Activated CD8-positive, alpha-beta T cell treated with anti-CD3 and anti-CD28 coated beads for 36 hours (primary cell): ENCODE measurements at regions not wholly inside any gene's neighbourhood (a gene's known extent, or its start where the extent isn't known, plus 50 kb on each side); places are given as distances from the start of the nearest gene placed in this dataset.

ENCODE experiments used
- ATAC-seq: fragments of 200-7000 bp; cut with Tn5 transposase; one replicate; pipeline ENCODE4 v1.10.0; 2021; ENCODE audit warnings: mild to moderate bottlenecking, moderate library complexity
- CTCF ChIA-PET: fragments of 350-600 bp; sonication (Branson Sonifier 250); formaldehyde crosslinking; loops from one replicate; lab custom pipeline; 2021; ENCODE audit warnings: antibody characterized with exemption; lab: Charles Lee
- POLR2A ChIA-PET: fragments of 350-600 bp; sonication (Branson Sonifier 250); formaldehyde crosslinking; loops from one replicate; lab custom pipeline; 2021; ENCODE audit warnings: antibody characterized with exemption; lab: Charles Lee
- DNase-seq: peaks from one replicate; pipeline ENCODE4 v3.0.0-alpha.2; 2020
- H3K27ac Mint-ChIP-seq: one replicate; pipeline ENCODE4 v1.8.0; 2021; ENCODE audit warnings: mild to moderate bottlenecking, mixed read lengths
- H3K27me3 Mint-ChIP-seq: one replicate; pipeline ENCODE4 v1.8.0; 2021; ENCODE audit warnings: mixed read lengths
- H3K36me3 Mint-ChIP-seq: one replicate; pipeline ENCODE4 v1.8.0; 2021; ENCODE audit warnings: low read depth, mixed read lengths
- H3K4me1 Mint-ChIP-seq: one replicate; pipeline ENCODE4 v1.8.0; 2021; ENCODE audit warnings: low read depth, mixed read lengths
- H3K4me3 Mint-ChIP-seq: one replicate; pipeline ENCODE4 v1.8.0; 2021; ENCODE audit warnings: mild to moderate bottlenecking, moderate library complexity, mixed read lengths
- H3K9me3 Mint-ChIP-seq: one replicate; pipeline ENCODE4 v1.8.0; 2021; ENCODE audit warnings: mixed read lengths
- intact Hi-C: fragments of 100-400 bp; cut with micrococcal nuclease; formaldehyde crosslinking; loops from one replicate; pipeline ENCODE4 v1.10.0; 2022
- TF ChIP-seq, protein P1 (sequence below): fragments of 200-600 bp; IDR thresholded peaks from one replicate; pipeline ENCODE4 v1.8.0; 2022; ENCODE audit warnings: antibody characterized with exemption, mild to moderate bottlenecking

DNA sequence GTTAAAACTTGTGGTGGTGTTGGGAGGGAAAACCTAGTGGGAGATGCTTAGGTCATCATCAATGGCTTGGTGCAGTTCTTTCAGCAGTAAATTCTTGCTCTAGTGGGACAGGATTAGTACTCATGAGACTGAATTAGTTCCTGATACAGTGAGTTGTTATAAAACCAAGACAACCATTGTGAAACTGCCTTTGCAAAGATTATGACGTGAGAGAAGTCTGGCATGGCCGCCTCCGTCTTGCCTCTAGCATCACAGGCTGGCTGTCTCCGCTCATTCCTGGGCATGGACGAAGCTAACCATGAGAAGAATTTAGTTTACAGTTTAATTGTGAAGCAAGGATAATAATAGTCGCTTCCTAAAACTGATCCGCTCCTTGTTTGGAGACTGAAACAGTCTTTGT lies 186.4 kb downstream of the KIF20B start:
- TF ChIP-seq, protein P1, sequence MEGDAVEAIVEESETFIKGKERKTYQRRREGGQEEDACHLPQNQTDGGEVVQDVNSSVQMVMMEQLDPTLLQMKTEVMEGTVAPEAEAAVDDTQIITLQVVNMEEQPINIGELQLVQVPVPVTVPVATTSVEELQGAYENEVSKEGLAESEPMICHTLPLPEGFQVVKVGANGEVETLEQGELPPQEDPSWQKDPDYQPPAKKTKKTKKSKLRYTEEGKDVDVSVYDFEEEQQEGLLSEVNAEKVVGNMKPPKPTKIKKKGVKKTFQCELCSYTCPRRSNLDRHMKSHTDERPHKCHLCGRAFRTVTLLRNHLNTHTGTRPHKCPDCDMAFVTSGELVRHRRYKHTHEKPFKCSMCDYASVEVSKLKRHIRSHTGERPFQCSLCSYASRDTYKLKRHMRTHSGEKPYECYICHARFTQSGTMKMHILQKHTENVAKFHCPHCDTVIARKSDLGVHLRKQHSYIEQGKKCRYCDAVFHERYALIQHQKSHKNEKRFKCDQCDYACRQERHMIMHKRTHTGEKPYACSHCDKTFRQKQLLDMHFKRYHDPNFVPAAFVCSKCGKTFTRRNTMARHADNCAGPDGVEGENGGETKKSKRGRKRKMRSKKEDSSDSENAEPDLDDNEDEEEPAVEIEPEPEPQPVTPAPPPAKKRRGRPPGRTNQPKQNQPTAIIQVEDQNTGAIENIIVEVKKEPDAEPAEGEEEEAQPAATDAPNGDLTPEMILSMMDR: no peak
- no peak overlapping the region for H3K27ac Mint-ChIP-seq
- intact Hi-C loops: no loop called here
- DNase-seq: no peak
- H3K9me3 Mint-ChIP-seq: no peaks in the 10 kb centered on the region
- ChIA-PET POLR2A (no interaction called here), CTCF (no interaction called here)
- no peak overlapping the region for H3K4me3 Mint-ChIP-seq
- no peak for ATAC-seq
- no peaks in the 10 kb centered on the region for H3K4me1 Mint-ChIP-seq
- H3K27me3 Mint-ChIP-seq: peaks cover 15% of the 10 kb centered on the region
- H3K36me3 Mint-ChIP-seq: no peaks in the 10 kb centered on the region

DNA sequence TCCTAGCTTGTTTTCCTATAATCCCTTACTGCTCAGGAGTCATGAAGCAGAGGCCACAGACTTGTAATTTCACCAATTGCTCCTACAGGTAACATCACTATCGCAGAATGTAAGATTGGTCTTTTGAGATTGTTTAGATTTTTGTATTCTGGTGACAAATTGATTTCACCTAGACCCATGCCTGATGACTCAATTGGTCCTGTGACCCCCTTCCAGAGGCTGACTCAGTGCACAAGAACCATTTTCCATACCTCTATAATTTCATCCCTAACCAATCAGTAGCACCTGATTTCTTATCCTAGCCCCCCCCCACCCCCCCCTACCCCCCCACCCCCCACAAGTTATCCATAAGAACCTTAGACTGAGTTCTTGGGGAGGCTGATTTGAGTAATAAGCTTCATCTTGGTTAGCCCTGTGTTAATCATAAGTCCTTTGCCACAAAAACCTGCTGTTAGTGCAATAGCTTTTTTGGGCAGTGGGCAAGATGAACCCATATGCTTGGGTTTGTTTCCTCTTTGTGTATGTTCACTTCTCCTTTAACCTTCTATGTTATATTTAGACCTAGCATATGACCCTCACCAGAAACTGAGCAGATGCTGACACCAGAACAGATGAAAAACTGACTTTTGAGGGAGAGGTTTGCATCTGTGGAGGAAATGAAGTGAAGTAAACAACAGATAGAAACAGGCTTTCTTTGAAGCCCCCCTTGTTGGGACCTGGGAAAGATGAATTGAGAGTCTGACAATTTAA lies 187.1 kb downstream of the KIF20B start:
- POLR2A ChIA-PET: no interaction called here
- Mint-ChIP-seq H3K27ac (no peak overlapping the region), H3K36me3 (no peaks in the 10 kb centered on the region), H3K4me3 (no peak overlapping the region), H3K9me3 (no peaks in the 10 kb centered on the region), H3K4me1 (no peaks in the 10 kb centered on the region), H3K27me3 (peaks cover 15% of the 10 kb centered on the region)
- TF ChIP-seq, protein P1: no peak
- ATAC-seq (no peak), DNase-seq (no peak)
- CTCF ChIA-PET: no interaction called here
- intact Hi-C loops: no loop called here

DNA sequence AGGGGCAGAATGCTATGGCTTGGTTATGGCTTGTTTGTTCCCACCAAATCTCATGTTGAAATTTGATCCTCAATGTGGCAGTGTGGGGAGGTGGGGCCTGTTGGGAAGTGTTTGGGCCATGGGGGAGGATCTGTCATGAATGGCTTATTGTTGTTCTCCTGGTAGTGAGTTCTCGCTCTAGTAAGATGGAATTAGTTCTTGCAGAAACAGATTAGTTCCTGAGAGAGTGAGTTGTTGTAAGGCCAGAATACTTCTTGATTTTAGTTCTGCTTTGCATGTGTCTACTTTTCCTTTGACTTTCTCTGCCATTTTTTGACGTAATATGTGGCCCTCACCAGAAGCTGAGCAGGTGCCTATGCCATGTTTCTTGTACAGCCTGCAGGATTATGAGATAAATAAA lies 188.2 kb downstream of the KIF20B start:
- no peaks in the 10 kb centered on the region for H3K4me1 Mint-ChIP-seq
- ATAC-seq (no peak), DNase-seq (no peak)
- ChIA-PET CTCF (no interaction called here), POLR2A (no interaction called here)
- H3K4me3 Mint-ChIP-seq: no peak overlapping the region
- TF ChIP-seq, protein P1: no peak
- H3K36me3 Mint-ChIP-seq: no peaks in the 10 kb centered on the region
- H3K9me3 Mint-ChIP-seq: no peaks in the 10 kb centered on the region
- intact Hi-C loops: no loop called here
- H3K27me3 Mint-ChIP-seq: peaks cover 15% of the 10 kb centered on the region
- no peak overlapping the region for H3K27ac Mint-ChIP-seq

DNA sequence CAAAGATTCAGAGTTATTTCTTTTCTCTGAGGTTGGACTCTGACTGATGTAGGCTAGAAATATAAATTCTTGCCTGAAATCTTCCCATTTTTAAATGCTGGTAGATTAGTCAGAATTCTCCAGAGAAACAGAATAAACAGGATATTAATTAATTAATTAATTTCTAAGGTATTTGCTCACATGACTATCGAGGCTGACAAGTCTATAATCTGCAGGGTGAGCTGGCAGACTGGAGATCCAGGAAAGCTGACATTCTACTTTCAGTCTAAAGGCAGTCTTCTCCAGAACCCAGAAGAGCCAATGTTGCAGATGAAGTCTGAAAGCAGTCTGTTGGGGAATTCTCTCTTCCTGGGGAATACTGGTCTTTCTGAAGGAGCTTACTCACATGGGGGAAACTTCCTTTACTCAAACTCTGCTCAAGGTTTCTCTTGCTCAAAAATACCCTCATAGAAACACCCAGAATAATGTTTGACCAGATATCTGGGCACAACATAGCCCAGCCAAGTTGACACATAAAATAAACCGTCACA lies 189.7 kb downstream of the KIF20B start:
- ChIA-PET CTCF (no interaction called here), POLR2A (no interaction called here)
- Mint-ChIP-seq H3K4me1 (no peaks in the 10 kb centered on the region), H3K4me3 (no peak overlapping the region), H3K27me3 (peaks cover 10% of the 10 kb centered on the region), H3K27ac (no peak overlapping the region), H3K36me3 (no peaks in the 10 kb centered on the region), H3K9me3 (no peaks in the 10 kb centered on the region)
- intact Hi-C loops: no loop called here
- TF ChIP-seq, protein P1: no peak
- no peak for ATAC-seq
- DNase-seq: no peak

DNA sequence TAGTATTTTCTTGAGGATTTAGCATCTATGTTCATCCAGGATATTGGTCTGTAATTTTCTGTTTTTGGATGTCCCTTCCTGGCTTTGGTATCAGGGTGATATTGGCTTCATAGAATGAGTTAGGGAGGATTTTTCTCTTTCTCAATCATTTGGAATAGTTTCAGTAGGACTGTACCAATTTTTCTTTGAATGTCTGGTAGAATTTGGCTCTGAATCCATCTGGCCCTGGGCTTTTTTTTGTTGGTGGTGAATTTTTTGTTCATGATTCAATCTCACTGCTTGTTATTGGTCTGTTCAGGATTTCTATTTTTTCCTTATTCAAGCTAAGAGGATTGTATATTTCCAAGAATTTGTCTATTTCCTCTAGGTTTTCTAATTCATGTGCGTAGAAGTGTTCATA lies 192.7 kb downstream of the KIF20B start:
- no peak overlapping the region for H3K4me3 Mint-ChIP-seq
- peaks cover 4% of the 10 kb centered on the region for H3K27me3 Mint-ChIP-seq
- intact Hi-C loops: no loop called here
- POLR2A ChIA-PET: no interaction called here
- no peaks in the 10 kb centered on the region for H3K9me3 Mint-ChIP-seq
- CTCF ChIA-PET: no interaction called here
- no peak overlapping the region for H3K27ac Mint-ChIP-seq
- no peaks in the 10 kb centered on the region for H3K36me3 Mint-ChIP-seq
- TF ChIP-seq, protein P1: no peak
- no peaks in the 10 kb centered on the region for H3K4me1 Mint-ChIP-seq
- DNase-seq (no peak), ATAC-seq (no peak)
